ENCODE measurements at regions not wholly inside any gene's neighbourhood (a gene's known extent, or its start where the extent isn't known, plus 50 kb on each side); places are given as distances from the start of the nearest gene placed in this dataset.

- Histone ChIP-seq H3K9me3 (peaks cover 2% of the 10 kb centered on the region; the same call in 1 of the 2 replicates), H3K36me3 (no peaks in the 10 kb centered on the region), H3K27me3 (no peaks in the 10 kb centered on the region), H3K4me3 (no peak overlapping the region)
- DNase-seq = peak; percentile 24
Observed at GRCh38 chr13:108561149-108561548, 68.3 kb upstream of the MYO16 start.

DNA sequence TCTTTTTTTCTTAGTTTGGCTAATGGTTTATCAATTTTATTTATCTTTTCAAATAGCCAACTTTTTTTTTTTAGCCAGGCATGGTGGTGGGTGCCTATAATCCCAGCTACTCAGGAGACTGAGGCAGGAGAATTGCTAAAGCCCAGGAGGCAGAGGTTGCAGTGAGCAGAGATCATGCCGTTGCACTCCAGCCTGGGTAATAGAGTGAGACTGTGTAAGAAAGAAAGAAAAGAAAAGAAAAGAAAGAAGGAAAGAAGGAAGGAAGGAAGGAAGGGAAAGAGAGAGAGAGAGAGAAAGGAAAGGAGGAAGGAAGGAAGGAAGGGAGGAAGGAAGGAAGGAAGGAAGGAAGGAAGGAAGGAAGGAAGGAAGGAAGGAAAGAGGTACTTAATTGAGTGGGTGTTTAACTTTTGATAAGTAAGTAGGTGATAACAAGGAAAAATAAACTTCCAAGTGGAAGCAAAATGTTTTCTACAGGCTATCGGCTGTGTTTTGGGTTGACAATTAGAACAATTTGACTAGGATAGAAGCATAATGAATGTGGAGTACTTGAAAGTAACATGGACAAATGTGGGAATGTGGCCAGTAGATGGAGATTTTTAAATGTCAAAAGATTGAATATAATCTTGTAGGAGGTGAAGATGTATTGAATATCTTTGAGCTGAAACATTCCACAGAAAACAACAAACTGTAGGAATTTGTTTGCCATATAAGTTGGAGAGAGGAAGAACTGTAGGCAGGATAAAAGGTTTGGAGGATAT, 62.8 kb upstream of the MYO16 start:
- no peak for DNase-seq

DNA sequence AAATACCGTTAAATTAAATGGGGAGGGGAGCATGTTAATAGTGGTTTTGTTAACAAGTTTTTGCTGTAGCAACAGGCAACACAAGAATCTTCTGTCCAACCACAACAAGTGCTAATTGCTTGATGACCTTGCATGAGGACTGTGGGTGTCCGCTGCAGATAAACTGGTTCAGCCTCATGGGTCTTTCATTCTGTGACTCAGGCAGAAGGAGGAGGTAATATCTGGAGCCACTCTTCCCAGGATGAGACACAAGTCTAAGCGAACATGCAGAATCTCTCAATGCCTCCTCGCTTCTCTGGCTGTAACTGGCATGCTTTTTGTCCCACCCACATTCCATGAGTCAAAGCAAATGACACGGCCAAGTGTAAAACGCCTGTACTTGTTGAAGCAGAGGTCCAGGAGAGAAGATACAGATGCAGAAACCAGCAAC, 56.6 kb upstream of the MYO16 start:
- Histone ChIP-seq H3K27me3 (no peaks in the 10 kb centered on the region), H3K9me3 (no peaks in the 10 kb centered on the region), H3K36me3 (no peaks in the 10 kb centered on the region), H3K4me3 (no peak overlapping the region)
- DNase-seq = peak; percentile 74

More for the DNA sequence above, 62.8 kb upstream of the MYO16 start:
- Histone ChIP-seq H3K4me3 (no peak overlapping the region), H3K9me3 (peaks cover 2% of the 10 kb centered on the region; the same call in 1 of the 2 replicates), H3K27me3 (no peaks in the 10 kb centered on the region), H3K36me3 (no peaks in the 10 kb centered on the region)

- Histone ChIP-seq H3K36me3 (no peaks in the 10 kb centered on the region), H3K27me3 (no peaks in the 10 kb centered on the region), H3K9me3 (no peaks in the 10 kb centered on the region), H3K4me3 (no peak overlapping the region)
- no peak for DNase-seq
Observed at GRCh38 chr13:108573455-108573854, 56.0 kb upstream of the MYO16 start.

GRCh38 chr13:108574856-108575255, 54.6 kb upstream of the MYO16 start:
- Histone ChIP-seq H3K36me3 (no peaks in the 10 kb centered on the region), H3K9me3 (no peaks in the 10 kb centered on the region), H3K4me3 (no peak overlapping the region), H3K27me3 (no peaks in the 10 kb centered on the region)
- DNase-seq = no peak

DNA sequence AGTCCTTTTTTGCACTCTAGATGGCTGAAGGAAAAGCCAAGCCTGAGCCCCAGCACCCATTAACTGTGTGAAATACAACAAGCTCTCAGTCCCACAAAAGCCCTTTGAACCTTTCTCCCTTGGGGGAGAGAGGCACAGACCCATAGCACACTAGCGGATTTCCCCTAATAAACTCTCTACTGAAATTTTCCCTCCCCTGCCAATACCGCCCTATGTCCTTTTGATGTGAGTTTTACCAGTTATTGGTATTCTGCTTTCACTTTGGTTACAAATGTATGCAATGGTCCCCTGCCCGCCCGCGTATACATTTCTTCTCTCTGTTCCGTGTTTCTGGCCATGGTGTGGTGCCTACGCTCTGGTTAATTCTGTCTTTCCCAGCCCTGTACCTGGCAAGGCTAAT, 54.0 kb upstream of the MYO16 start:
- DNase-seq = no peak

More for the DNA sequence above, 54.0 kb upstream of the MYO16 start:
- no peaks in the 10 kb centered on the region for H3K27me3 ChIP-seq
- no peaks in the 10 kb centered on the region for H3K9me3 ChIP-seq
- no peak overlapping the region for H3K4me3 ChIP-seq
- H3K36me3 ChIP-seq = no peaks in the 10 kb centered on the region

Data from MG63 (cell line).